NB4 (cell line): ENCODE measurements at regions not wholly inside any gene's neighbourhood (a gene's known extent, or its start where the extent isn't known, plus 50 kb on each side); places are given as distances from the start of the nearest gene placed in this dataset.
A peak's percentile ranks its signal among the peaks of the same experiment; 100 is the strongest.
"Not testable (repeated sequence)": the region's sequence is repeated elsewhere in the genome, so short reads cannot be mapped to it uniquely, and the experiment has no call there.

ENCODE experiments used
- DNase-seq: peaks from one replicate; pipeline ENCODE4 v3.0.0; 2010; ENCODE audit warnings: low read depth
- H3K4me3 ChIP-seq: one replicate; pipeline ENCODE4 v1.5.1; 2011; ENCODE audit warnings: mild to moderate bottlenecking, low read depth, low read length, moderate library complexity
- MYC ChIP-seq: IDR thresholded peaks from 2 replicates; pipeline ENCODE4 v1.6.1; 2011; ENCODE audit warnings: low read depth, low read length
- POLR2A ChIP-seq: IDR thresholded peaks from 2 replicates; pipeline ENCODE4 v1.6.1; 2011; ENCODE audit warnings: mild to moderate bottlenecking; ENCODE audit not compliant: insufficient read length; ENCODE audit errors: extremely low read depth
- TF ChIP-seq, protein P1 (sequence below): IDR thresholded peaks from 2 replicates; pipeline ENCODE4 v1.6.1; 2011; ENCODE audit warnings: low read depth, low read length
- TF ChIP-seq, protein P2 (sequence below): IDR thresholded peaks from one replicate; pipeline ENCODE4 v1.5.1; 2012; ENCODE audit warnings: low read depth, low read length

DNA sequence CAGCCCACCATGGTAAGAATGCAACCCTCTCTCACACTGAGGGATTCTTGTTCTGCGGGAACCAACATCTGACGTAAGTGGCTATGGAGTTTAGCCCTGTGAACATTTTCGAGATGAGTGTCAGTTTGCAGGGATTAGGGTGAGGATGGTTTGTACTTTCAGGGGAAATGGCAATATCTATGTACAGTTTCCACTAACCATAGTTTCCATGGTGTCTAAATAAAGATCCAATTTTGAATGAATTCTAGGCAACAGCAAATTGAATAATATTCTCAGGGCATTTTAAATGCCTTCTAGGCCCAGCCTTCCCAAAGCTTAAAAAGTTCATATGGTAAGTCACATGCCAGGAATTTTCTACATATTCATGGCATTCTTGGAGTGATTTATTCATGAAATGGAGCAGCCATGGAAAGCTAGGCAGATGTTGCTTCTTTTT lies 105.4 kb upstream of the MMADHC start:
- H3K4me3 ChIP-seq, result no peak overlapping the region
- TF ChIP-seq POLR2A, result no peak
- TF ChIP-seq, protein P1, sequence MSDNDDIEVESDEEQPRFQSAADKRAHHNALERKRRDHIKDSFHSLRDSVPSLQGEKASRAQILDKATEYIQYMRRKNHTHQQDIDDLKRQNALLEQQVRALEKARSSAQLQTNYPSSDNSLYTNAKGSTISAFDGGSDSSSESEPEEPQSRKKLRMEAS, result no peak
- no peak for TF ChIP-seq MYC
- TF ChIP-seq, protein P2, sequence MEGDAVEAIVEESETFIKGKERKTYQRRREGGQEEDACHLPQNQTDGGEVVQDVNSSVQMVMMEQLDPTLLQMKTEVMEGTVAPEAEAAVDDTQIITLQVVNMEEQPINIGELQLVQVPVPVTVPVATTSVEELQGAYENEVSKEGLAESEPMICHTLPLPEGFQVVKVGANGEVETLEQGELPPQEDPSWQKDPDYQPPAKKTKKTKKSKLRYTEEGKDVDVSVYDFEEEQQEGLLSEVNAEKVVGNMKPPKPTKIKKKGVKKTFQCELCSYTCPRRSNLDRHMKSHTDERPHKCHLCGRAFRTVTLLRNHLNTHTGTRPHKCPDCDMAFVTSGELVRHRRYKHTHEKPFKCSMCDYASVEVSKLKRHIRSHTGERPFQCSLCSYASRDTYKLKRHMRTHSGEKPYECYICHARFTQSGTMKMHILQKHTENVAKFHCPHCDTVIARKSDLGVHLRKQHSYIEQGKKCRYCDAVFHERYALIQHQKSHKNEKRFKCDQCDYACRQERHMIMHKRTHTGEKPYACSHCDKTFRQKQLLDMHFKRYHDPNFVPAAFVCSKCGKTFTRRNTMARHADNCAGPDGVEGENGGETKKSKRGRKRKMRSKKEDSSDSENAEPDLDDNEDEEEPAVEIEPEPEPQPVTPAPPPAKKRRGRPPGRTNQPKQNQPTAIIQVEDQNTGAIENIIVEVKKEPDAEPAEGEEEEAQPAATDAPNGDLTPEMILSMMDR, result no peak
- no peak for DNase-seq

DNA sequence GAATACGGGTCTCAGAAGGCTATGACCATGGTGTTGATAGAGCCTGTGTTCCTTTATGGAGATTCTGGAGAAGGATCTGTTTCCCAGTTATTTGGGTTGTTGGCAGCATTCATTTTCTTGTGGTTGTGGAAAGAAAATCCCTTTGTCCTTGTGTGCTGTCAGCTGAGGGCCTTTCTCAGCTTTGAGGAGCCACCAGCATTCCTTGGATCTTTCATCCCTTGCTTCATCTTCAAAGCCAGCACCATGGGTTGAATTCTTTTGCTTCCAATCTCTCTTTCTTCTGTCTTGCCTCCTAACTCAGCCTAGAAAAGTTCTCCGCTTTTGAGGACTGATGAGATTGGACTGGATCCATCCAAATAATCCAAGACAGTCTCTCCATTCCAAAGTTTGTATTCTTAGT lies 103.2 kb upstream of the MMADHC start:
- no peak overlapping the region for H3K4me3 ChIP-seq
- TF ChIP-seq, protein P2, result no peak
- TF ChIP-seq, protein P1, result no peak
- TF ChIP-seq POLR2A (no peak), MYC (no peak)
- DNase-seq, result no peak

DNA sequence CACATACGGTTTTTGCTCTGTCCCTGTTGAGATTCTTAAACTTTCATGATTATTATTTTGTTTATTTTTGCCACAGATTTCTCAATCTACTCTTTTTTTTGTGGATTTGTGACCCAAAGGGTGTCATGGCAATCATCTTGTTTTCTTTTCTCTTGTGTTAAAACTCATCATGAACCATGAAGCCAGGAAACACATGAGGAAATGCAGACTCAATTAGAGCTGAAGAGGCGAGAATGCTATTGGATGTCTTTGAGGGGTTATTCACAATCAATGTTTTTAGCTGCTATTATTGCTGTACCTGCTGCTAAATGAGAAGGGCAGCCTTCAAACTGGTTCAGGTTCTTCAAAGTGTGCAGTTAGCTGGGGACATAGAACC lies 99.5 kb upstream of the MMADHC start:
- TF ChIP-seq POLR2A (no peak), MYC (no peak)
- TF ChIP-seq, protein P2, result no peak
- TF ChIP-seq, protein P1, result no peak
- H3K4me3 ChIP-seq, result no peak overlapping the region
- no peak for DNase-seq

DNA sequence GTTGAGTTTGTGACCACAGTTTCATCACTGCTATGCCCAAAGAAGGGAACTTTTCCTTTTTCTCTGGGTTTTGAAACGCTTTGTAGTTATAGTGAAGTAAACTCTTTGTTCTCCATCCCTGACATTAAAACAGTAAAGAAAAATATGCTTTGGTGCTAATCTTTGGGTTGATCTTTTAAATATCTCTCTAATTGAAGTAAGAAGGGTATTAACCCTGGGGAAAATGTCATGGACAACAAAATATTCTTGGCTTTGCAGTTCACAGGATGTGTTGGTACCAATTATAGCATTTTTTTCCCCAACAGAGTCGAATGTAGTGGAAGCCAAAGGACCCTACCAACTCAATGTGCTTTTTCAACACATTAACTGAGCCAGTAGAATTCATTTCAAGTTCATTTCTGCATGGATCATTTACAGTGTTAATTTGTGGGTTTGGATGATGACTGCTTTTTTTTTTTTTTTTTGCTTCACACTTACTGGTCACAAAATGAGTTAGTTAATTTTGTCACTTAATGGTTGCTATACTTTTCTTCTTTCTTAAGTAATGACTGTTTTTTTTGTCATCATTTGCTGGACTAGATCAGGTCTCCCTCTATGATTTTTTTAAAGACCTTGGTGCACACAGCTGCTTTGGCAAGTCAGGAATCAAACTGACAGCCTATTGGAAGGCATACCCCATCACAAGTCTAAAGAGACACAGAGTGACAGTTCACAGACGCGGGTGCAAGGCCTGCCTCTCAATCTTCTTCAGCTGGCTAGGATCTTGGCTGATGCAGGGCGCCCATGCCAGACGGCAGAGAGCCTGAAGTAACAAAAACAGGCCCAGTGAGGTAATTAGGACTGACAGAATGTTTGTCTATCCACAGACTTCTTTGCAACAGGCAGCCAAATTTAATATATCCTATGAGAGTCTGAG lies 98.8 kb upstream of the MMADHC start:
- H3K4me3 ChIP-seq, result no peak overlapping the region
- DNase-seq, result no peak
- TF ChIP-seq, protein P2, result no peak
- no peak for TF ChIP-seq POLR2A
- no peak for TF ChIP-seq MYC

DNA sequence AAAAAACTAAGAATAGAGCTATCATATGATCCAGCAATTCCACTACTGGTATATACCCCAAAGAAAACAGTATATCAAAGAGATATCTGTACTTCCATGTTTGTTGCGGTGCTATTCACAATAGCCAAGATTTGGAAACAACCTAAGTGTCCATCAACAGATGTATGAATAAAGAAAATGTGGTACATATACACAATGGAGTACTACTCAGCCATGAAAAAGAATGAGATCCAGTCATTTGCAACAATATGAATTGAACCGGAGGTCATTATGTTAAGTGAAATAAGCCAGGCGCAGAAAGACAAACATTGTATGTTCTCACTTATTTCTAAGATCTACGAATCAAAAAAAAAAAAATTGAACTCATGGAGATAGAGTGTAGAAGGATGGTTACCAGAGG lies 97.8 kb upstream of the MMADHC start:
- not testable (repeated sequence) for DNase-seq, H3K4me3 ChIP-seq

DNA sequence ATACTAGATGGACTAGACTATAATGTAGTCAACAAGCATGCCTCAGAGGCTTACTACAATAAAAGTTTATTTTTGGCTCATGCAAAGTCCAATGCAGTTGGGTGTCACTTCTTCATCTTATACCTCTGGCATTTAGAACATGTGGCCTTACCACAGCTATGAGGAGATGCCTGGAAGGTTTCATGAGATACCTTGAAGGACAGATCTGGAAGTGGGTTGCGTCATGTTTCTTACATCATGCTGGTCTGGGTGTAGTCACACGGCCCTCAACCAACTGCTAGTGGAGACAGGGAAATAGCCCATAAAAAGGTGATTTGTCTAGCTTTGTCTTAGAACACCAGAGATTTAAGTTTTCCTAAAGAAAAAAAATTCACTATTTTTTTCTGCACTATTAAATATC lies 91.7 kb upstream of the MMADHC start:
- DNase-seq, result peak; percentile 32
- TF ChIP-seq, protein P1, result no peak
- TF ChIP-seq, protein P2, result no peak
- TF ChIP-seq MYC, result no peak
- TF ChIP-seq POLR2A, result no peak
- H3K4me3 ChIP-seq, result no peak overlapping the region
